WTC11 (cell line): ENCODE measurements at regions not wholly inside any gene's neighbourhood (a gene's known extent, or its start where the extent isn't known, plus 50 kb on each side); places are given as distances from the start of the nearest gene placed in this dataset.

Experiments used
- ATAC-seq: fragments of 200-7000 bp; cut with Tn5 transposase; 2 replicates; pipeline ENCODE4 v1.10.0; 2021; ENCODE audit warnings: mild to moderate bottlenecking, moderate library complexity
- CTCF ChIA-PET: fragments of 300-600 bp; sonication (Branson Sonifier 250); formaldehyde crosslinking; loops from one replicate; lab custom pipeline; 2021; ENCODE audit warnings: antibody characterized with exemption; lab: Charles Lee
- POLR2A ChIA-PET: fragments of 350-600 bp; sonication (Branson Sonifier 250); formaldehyde crosslinking; loops from one replicate; lab custom pipeline; 2021; ENCODE audit warnings: antibody characterized with exemption; lab: Charles Lee
- DNase-seq: peaks from one replicate; pipeline ENCODE4 v3.0.0; 2021; ENCODE audit warnings: low spot score
- H3K27ac Mint-ChIP-seq: 2 replicates; pipeline ENCODE4 v1.8.0; 2021; ENCODE audit warnings: mixed read lengths
- H3K27me3 Mint-ChIP-seq: 2 replicates; pipeline ENCODE4 v1.8.0; 2021; ENCODE audit warnings: low read depth, mild to moderate bottlenecking, moderate library complexity, mixed read lengths
- H3K36me3 Mint-ChIP-seq: 2 replicates; pipeline ENCODE4 v1.8.0; 2021; ENCODE audit warnings: mixed read lengths
- H3K4me1 Mint-ChIP-seq: 2 replicates; pipeline ENCODE4 v1.8.0; 2022; ENCODE audit warnings: mixed read lengths
- H3K4me3 Mint-ChIP-seq: 2 replicates; pipeline ENCODE4 v1.8.0; 2021; ENCODE audit warnings: mild to moderate bottlenecking, moderate library complexity, mixed read lengths
- H3K9me3 Mint-ChIP-seq: 2 replicates; pipeline ENCODE4 v1.8.0; 2021; ENCODE audit warnings: mixed read lengths
- AFF4 ChIP-seq: sonication (generic); formaldehyde crosslinking; IDR thresholded peaks from 2 replicates; pipeline ENCODE4 v1.8.1; 2023; ENCODE audit warnings: mild to moderate bottlenecking, missing genetic modification reagents, borderline replicate concordance
- CBFB ChIP-seq: sonication (generic); formaldehyde crosslinking; IDR thresholded peaks from 2 replicates; pipeline ENCODE4 v1.8.1; 2022; ENCODE audit warnings: mild to moderate bottlenecking, low read depth, missing genetic modification reagents
- EMX1 ChIP-seq: fragments of 250-450 bp; sonication (Bioruptor Pico); IDR thresholded peaks from 2 replicates; pipeline ENCODE4 v1.8.0; 2021; ENCODE audit warnings: mild to moderate bottlenecking
- ESRRA ChIP-seq: sonication (generic); formaldehyde crosslinking; IDR thresholded peaks from 2 replicates; pipeline ENCODE4 v1.8.1; 2022; ENCODE audit warnings: mild to moderate bottlenecking, missing genetic modification reagents, borderline replicate concordance
- GTF2I ChIP-seq: fragments of 250-450 bp; sonication (Bioruptor Pico); conservative IDR thresholded peaks from 2 replicates; pipeline ENCODE4 v1.4.0; 2021; ENCODE audit warnings: mild to moderate bottlenecking
- IRF2 ChIP-seq: sonication (generic); formaldehyde crosslinking; IDR thresholded peaks from 2 replicates; pipeline ENCODE4 v1.8.0; 2022; ENCODE audit warnings: low read depth, missing genetic modification reagents, borderline replicate concordance
- NR2C2 ChIP-seq: sonication (generic); formaldehyde crosslinking; IDR thresholded peaks from 2 replicates; pipeline ENCODE4 v1.8.0; 2022; ENCODE audit warnings: mild to moderate bottlenecking, missing genetic modification reagents
- PRRX2 ChIP-seq: fragments of 250-450 bp; sonication (Bioruptor Pico); IDR thresholded peaks from 2 replicates; pipeline ENCODE4 v1.8.0; 2021; ENCODE audit warnings: mild to moderate bottlenecking
- SMAD4 ChIP-seq: sonication (generic); formaldehyde crosslinking; IDR thresholded peaks from 2 replicates; pipeline ENCODE4 v1.8.0; 2022; ENCODE audit warnings: mild to moderate bottlenecking, missing genetic modification reagents
- TEAD1 ChIP-seq: sonication (generic); formaldehyde crosslinking; IDR thresholded peaks from 2 replicates; pipeline ENCODE4 v1.8.0; 2022; ENCODE audit warnings: mild to moderate bottlenecking, missing genetic modification reagents
- TEAD4 ChIP-seq: sonication (generic); formaldehyde crosslinking; IDR thresholded peaks from 2 replicates; pipeline ENCODE4 v1.8.0; 2022; ENCODE audit warnings: mild to moderate bottlenecking, missing genetic modification reagents
- ZNF281 ChIP-seq: sonication (generic); formaldehyde crosslinking; IDR thresholded peaks from 2 replicates; pipeline ENCODE4 v1.8.0; 2023; ENCODE audit warnings: mild to moderate bottlenecking, missing genetic modification reagents
- ZNF532 ChIP-seq: fragments of 250-450 bp; sonication (Bioruptor Pico); IDR thresholded peaks from 2 replicates; pipeline ENCODE4 v1.9.0; 2021; ENCODE audit warnings: mild to moderate bottlenecking, borderline replicate concordance
- TF ChIP-seq, protein P1 (sequence below): fragments of 250-450 bp; sonication (Bioruptor Pico); IDR thresholded peaks from 2 replicates; pipeline ENCODE4 v2.1.2; 2022; ENCODE audit warnings: mild to moderate bottlenecking, moderate library complexity
- TF ChIP-seq, protein P2 (sequence below): sonication (generic); formaldehyde crosslinking; IDR thresholded peaks from 2 replicates; pipeline ENCODE4 v1.8.1; 2022; ENCODE audit warnings: low read depth, missing genetic modification reagents, borderline replicate concordance
- TF ChIP-seq, protein P3 (sequence below): sonication (generic); formaldehyde crosslinking; IDR thresholded peaks from 2 replicates; pipeline ENCODE4 v1.8.0; 2023; ENCODE audit warnings: missing genetic modification reagents, mild to moderate bottlenecking, borderline replicate concordance

DNA sequence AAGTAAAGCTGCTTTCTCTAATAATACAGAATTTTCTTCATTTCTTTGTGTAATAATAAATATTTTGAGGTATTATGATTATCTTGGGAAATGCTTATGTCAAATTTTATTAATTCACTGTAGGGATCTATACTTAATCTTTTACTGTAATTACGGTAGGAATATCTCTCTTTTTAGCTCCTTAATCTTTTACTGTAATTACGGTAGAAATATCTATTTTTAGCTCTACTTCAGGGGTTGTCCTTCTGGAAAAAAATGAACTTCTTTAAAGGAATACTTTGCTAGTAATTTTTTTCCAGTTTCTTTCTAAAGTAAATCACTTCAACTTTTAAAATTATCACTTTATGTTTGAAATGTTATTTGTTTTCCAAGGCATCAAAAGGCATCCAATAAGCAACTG, 2229.4 kb upstream of the AGA start (continued):
- TF ChIP-seq ZNF532 (CRISPR knock-in tag): no peak
- TF ChIP-seq CBFB (CRISPR knock-in tag): no peak
- TF ChIP-seq, protein P1, sequence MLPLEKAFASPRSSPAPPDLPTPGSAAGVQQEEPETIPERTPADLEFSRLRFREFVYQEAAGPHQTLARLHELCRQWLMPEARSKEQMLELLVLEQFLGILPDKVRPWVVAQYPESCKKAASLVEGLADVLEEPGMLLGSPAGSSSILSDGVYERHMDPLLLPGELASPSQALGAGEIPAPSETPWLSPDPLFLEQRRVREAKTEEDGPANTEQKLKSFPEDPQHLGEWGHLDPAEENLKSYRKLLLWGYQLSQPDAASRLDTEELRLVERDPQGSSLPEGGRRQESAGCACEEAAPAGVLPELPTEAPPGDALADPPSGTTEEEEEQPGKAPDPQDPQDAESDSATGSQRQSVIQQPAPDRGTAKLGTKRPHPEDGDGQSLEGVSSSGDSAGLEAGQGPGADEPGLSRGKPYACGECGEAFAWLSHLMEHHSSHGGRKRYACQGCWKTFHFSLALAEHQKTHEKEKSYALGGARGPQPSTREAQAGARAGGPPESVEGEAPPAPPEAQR (CRISPR knock-in tag): no peak
- no peak for TF ChIP-seq ESRRA
- no peak for TF ChIP-seq ZNF281 (CRISPR knock-in tag)
- no peak for TF ChIP-seq TEAD4 (CRISPR knock-in tag)
- no peak for TF ChIP-seq PRRX2
- TF ChIP-seq, all 79 proteins: peak for 0

GRCh38 chr4:179678093-179678814, 2236.0 kb upstream of the AGA start:
- Mint-ChIP-seq H3K27ac (no peak overlapping the region), H3K4me1 (no peaks in the 10 kb centered on the region), H3K27me3 (no peaks in the 10 kb centered on the region), H3K4me3 (no peak overlapping the region), H3K9me3 (peaks cover 50% of the 10 kb centered on the region), H3K36me3 (peaks cover 15% of the 10 kb centered on the region)
- ATAC-seq (no peak), DNase-seq (no peak)
- POLR2A ChIA-PET: no interaction called here
- CTCF ChIA-PET: no interaction called here
- TF ChIP-seq IRF2 (no peak), SMAD4 (CRISPR knock-in tag) (no peak), TEAD1 (CRISPR knock-in tag) (no peak), CBFB (CRISPR knock-in tag) (no peak), AFF4 (CRISPR knock-in tag) (no peak), NR2C2 (no peak), GTF2I (no peak), EMX1 (CRISPR knock-in tag) (no peak)
- TF ChIP-seq, protein P2, sequence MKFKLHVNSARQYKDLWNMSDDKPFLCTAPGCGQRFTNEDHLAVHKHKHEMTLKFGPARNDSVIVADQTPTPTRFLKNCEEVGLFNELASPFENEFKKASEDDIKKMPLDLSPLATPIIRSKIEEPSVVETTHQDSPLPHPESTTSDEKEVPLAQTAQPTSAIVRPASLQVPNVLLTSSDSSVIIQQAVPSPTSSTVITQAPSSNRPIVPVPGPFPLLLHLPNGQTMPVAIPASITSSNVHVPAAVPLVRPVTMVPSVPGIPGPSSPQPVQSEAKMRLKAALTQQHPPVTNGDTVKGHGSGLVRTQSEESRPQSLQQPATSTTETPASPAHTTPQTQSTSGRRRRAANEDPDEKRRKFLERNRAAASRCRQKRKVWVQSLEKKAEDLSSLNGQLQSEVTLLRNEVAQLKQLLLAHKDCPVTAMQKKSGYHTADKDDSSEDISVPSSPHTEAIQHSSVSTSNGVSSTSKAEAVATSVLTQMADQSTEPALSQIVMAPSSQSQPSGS (CRISPR knock-in tag): no peak
- TF ChIP-seq, protein P3, sequence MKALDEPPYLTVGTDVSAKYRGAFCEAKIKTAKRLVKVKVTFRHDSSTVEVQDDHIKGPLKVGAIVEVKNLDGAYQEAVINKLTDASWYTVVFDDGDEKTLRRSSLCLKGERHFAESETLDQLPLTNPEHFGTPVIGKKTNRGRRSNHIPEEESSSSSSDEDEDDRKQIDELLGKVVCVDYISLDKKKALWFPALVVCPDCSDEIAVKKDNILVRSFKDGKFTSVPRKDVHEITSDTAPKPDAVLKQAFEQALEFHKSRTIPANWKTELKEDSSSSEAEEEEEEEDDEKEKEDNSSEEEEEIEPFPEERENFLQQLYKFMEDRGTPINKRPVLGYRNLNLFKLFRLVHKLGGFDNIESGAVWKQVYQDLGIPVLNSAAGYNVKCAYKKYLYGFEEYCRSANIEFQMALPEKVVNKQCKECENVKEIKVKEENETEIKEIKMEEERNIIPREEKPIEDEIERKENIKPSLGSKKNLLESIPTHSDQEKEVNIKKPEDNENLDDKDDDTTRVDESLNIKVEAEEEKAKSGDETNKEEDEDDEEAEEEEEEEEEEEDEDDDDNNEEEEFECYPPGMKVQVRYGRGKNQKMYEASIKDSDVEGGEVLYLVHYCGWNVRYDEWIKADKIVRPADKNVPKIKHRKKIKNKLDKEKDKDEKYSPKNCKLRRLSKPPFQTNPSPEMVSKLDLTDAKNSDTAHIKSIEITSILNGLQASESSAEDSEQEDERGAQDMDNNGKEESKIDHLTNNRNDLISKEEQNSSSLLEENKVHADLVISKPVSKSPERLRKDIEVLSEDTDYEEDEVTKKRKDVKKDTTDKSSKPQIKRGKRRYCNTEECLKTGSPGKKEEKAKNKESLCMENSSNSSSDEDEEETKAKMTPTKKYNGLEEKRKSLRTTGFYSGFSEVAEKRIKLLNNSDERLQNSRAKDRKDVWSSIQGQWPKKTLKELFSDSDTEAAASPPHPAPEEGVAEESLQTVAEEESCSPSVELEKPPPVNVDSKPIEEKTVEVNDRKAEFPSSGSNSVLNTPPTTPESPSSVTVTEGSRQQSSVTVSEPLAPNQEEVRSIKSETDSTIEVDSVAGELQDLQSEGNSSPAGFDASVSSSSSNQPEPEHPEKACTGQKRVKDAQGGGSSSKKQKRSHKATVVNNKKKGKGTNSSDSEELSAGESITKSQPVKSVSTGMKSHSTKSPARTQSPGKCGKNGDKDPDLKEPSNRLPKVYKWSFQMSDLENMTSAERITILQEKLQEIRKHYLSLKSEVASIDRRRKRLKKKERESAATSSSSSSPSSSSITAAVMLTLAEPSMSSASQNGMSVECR: no peak
